ENCODE measurements at regions not wholly inside any gene's neighbourhood (a gene's known extent, or its start where the extent isn't known, plus 50 kb on each side); places are given as distances from the start of the nearest gene placed in this dataset.

- TF ChIP-seq POLR2A (IDR thresholded peaks at IDR 0.05) (no peak), CTCF (IDR thresholded peaks at IDR 0.05) (no peak)
Observed at GRCh38 chr7:13111230-13111629, 423.8 kb downstream of the ARL4A start.
